Stimulated activated naive CD8-positive, alpha-beta T cell treated with anti-CD3 and anti-CD28 coated beads, Interleukin-15, Interleukin-2, amounts not matched to agents 100 ng/mL and 50 ng/mL, for 24 hours (primary cell): ENCODE measurements at regions not wholly inside any gene's neighbourhood (a gene's known extent, or its start where the extent isn't known, plus 50 kb on each side); places are given as distances from the start of the nearest gene placed in this dataset.

Experiments used
- H3K27ac Mint-ChIP-seq: one replicate; pipeline ENCODE4 v1.8.0; 2021; ENCODE audit warnings: mild to moderate bottlenecking, mixed read lengths
- H3K27me3 Mint-ChIP-seq: one replicate; pipeline ENCODE4 v1.8.0; 2021; ENCODE audit warnings: mixed read lengths
- H3K36me3 Mint-ChIP-seq: one replicate; pipeline ENCODE4 v1.8.0; 2021; ENCODE audit warnings: low read depth, mixed read lengths
- H3K4me1 Mint-ChIP-seq: one replicate; pipeline ENCODE4 v1.8.0; 2021; ENCODE audit warnings: low read depth, mixed read lengths
- H3K4me3 Mint-ChIP-seq: one replicate; pipeline ENCODE4 v1.8.0; 2021; ENCODE audit warnings: mild to moderate bottlenecking, mixed read lengths
- H3K9me3 Mint-ChIP-seq: one replicate; pipeline ENCODE4 v1.8.0; 2021; ENCODE audit warnings: mixed read lengths

- H3K4me3 Mint-ChIP-seq: no peak overlapping the region
- no peaks in the 10 kb centered on the region for H3K27me3 Mint-ChIP-seq
- no peaks in the 10 kb centered on the region for H3K9me3 Mint-ChIP-seq
- H3K27ac Mint-ChIP-seq: no peak overlapping the region
- H3K36me3 Mint-ChIP-seq: no peaks in the 10 kb centered on the region
- H3K4me1 Mint-ChIP-seq: no peaks in the 10 kb centered on the region
Measured at GRCh38 chr14:104372390-104373054, 207.0 kb upstream of the C14orf180 start.

- H3K27me3 Mint-ChIP-seq: no peaks in the 10 kb centered on the region
- no peak overlapping the region for H3K4me3 Mint-ChIP-seq
- H3K27ac Mint-ChIP-seq: no peak overlapping the region
- H3K9me3 Mint-ChIP-seq: no peaks in the 10 kb centered on the region
- no peaks in the 10 kb centered on the region for H3K36me3 Mint-ChIP-seq
- H3K4me1 Mint-ChIP-seq: no peaks in the 10 kb centered on the region
Measured at GRCh38 chr14:104373055-104373854, 206.3 kb upstream of the C14orf180 start.

- Mint-ChIP-seq H3K9me3 (peaks cover 4% of the 10 kb centered on the region), H3K27me3 (no peaks in the 10 kb centered on the region), H3K4me1 (no peaks in the 10 kb centered on the region), H3K4me3 (no peak overlapping the region), H3K27ac (no peak overlapping the region), H3K36me3 (no peaks in the 10 kb centered on the region)
Measured at GRCh38 chr14:104373855-104374717, 205.5 kb upstream of the C14orf180 start.

- Mint-ChIP-seq H3K4me3 (no peak overlapping the region), H3K36me3 (no peaks in the 10 kb centered on the region), H3K27ac (no peak overlapping the region), H3K27me3 (no peaks in the 10 kb centered on the region), H3K9me3 (peaks cover 10% of the 10 kb centered on the region), H3K4me1 (no peaks in the 10 kb centered on the region)
Measured at GRCh38 chr14:104374718-104375080, 204.9 kb upstream of the C14orf180 start.

GRCh38 chr14:104375551-104376201 is 203.9 kb upstream of the C14orf180 start:
- Mint-ChIP-seq H3K27ac (no peak overlapping the region), H3K4me3 (no peak overlapping the region), H3K4me1 (no peaks in the 10 kb centered on the region), H3K36me3 (no peaks in the 10 kb centered on the region), H3K27me3 (no peaks in the 10 kb centered on the region), H3K9me3 (peaks cover 16% of the 10 kb centered on the region)

- Mint-ChIP-seq H3K27ac (no peak overlapping the region), H3K9me3 (peaks cover 22% of the 10 kb centered on the region), H3K4me3 (no peak overlapping the region), H3K4me1 (no peaks in the 10 kb centered on the region), H3K27me3 (no peaks in the 10 kb centered on the region), H3K36me3 (no peaks in the 10 kb centered on the region)
Measured at GRCh38 chr14:104376202-104377140, 203.1 kb upstream of the C14orf180 start.

- peaks cover 26% of the 10 kb centered on the region for H3K9me3 Mint-ChIP-seq
- no peak overlapping the region for H3K4me3 Mint-ChIP-seq
- no peaks in the 10 kb centered on the region for H3K36me3 Mint-ChIP-seq
- no peaks in the 10 kb centered on the region for H3K4me1 Mint-ChIP-seq
- no peak overlapping the region for H3K27ac Mint-ChIP-seq
- no peaks in the 10 kb centered on the region for H3K27me3 Mint-ChIP-seq
Measured at GRCh38 chr14:104377256-104377655, 202.3 kb upstream of the C14orf180 start.

GRCh38 chr14:104378698-104379113 is 200.9 kb upstream of the C14orf180 start:
- no peak overlapping the region for H3K27ac Mint-ChIP-seq
- no peaks in the 10 kb centered on the region for H3K27me3 Mint-ChIP-seq
- H3K36me3 Mint-ChIP-seq: no peaks in the 10 kb centered on the region
- H3K4me1 Mint-ChIP-seq: no peaks in the 10 kb centered on the region
- peaks cover 26% of the 10 kb centered on the region for H3K9me3 Mint-ChIP-seq
- no peak overlapping the region for H3K4me3 Mint-ChIP-seq

- H3K36me3 Mint-ChIP-seq: no peaks in the 10 kb centered on the region
- no peak overlapping the region for H3K27ac Mint-ChIP-seq
- H3K4me3 Mint-ChIP-seq: no peak overlapping the region
- no peaks in the 10 kb centered on the region for H3K4me1 Mint-ChIP-seq
- peaks cover 26% of the 10 kb centered on the region for H3K9me3 Mint-ChIP-seq
- no peaks in the 10 kb centered on the region for H3K27me3 Mint-ChIP-seq
Measured at GRCh38 chr14:104382361-104383087, 197.0 kb upstream of the C14orf180 start.

- Mint-ChIP-seq H3K27ac (no peak overlapping the region), H3K36me3 (no peaks in the 10 kb centered on the region), H3K4me1 (no peaks in the 10 kb centered on the region), H3K4me3 (no peak overlapping the region), H3K27me3 (no peaks in the 10 kb centered on the region), H3K9me3 (peaks cover 26% of the 10 kb centered on the region)
Measured at GRCh38 chr14:104383088-104383995, 196.2 kb upstream of the C14orf180 start.

- Mint-ChIP-seq H3K27me3 (no peaks in the 10 kb centered on the region), H3K36me3 (no peaks in the 10 kb centered on the region), H3K4me1 (peaks cover under 1% of the 10 kb centered on the region), H3K27ac (no peak overlapping the region), H3K4me3 (no peak overlapping the region), H3K9me3 (peaks cover 21% of the 10 kb centered on the region)
Measured at GRCh38 chr14:104383996-104384775, 195.4 kb upstream of the C14orf180 start.

- Mint-ChIP-seq H3K4me1 (peaks cover 5% of the 10 kb centered on the region), H3K9me3 (peaks cover 15% of the 10 kb centered on the region), H3K4me3 (no peak overlapping the region), H3K27ac (no peak overlapping the region), H3K36me3 (no peaks in the 10 kb centered on the region), H3K27me3 (no peaks in the 10 kb centered on the region)
Measured at GRCh38 chr14:104384776-104385071, 194.8 kb upstream of the C14orf180 start.
